ENCODE measurements at regions not wholly inside any gene's neighbourhood (a gene's known extent, or its start where the extent isn't known, plus 50 kb on each side); places are given as distances from the start of the nearest gene placed in this dataset.

DNA sequence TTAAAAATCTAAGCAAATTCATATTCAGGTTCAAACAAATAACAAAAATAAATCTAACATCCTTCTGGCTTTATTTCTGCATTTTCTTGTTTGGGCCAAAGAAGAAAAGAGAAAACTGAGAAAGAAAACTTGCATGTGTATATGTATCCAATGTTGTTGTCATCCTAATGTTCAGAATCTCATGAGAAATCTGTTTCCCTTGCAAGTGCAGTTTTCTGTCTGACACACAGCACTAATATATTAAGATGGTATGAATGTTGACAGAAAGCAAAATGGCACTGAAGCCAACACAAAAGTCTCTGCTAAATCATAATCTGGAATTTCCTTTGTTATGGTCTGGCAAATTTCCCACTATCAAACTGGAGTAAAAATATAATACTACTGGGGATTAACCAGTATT is 235.9 kb downstream of the HGF start:
- Mint-ChIP-seq H3K4me1 (ENCODE audit: low read depth, unreplicated experiment) (no peaks in the 10 kb centered on the region), H3K9me3 (ENCODE audit: low read depth, unreplicated experiment) (no peaks in the 10 kb centered on the region), H3K27ac (ENCODE audit: unreplicated experiment) (no peak overlapping the region), H3K27me3 (ENCODE audit: unreplicated experiment) (no peaks in the 10 kb centered on the region), H3K36me3 (ENCODE audit: insufficient read depth, unreplicated experiment) (no peaks in the 10 kb centered on the region), H3K4me3 (ENCODE audit: low read depth, unreplicated experiment) (no peak overlapping the region)
- CTCF ChIA-PET = no interaction called here
- intact Hi-C loops (cut with micrococcal nuclease; ENCODE audit: unreplicated experiment) = no loop called here
- TF ChIP-seq, protein P1, sequence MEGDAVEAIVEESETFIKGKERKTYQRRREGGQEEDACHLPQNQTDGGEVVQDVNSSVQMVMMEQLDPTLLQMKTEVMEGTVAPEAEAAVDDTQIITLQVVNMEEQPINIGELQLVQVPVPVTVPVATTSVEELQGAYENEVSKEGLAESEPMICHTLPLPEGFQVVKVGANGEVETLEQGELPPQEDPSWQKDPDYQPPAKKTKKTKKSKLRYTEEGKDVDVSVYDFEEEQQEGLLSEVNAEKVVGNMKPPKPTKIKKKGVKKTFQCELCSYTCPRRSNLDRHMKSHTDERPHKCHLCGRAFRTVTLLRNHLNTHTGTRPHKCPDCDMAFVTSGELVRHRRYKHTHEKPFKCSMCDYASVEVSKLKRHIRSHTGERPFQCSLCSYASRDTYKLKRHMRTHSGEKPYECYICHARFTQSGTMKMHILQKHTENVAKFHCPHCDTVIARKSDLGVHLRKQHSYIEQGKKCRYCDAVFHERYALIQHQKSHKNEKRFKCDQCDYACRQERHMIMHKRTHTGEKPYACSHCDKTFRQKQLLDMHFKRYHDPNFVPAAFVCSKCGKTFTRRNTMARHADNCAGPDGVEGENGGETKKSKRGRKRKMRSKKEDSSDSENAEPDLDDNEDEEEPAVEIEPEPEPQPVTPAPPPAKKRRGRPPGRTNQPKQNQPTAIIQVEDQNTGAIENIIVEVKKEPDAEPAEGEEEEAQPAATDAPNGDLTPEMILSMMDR (IDR thresholded peaks at IDR 0.05; ENCODE audit: unreplicated experiment) = no peak
- no TSS peak for BruUV-seq (replicated peaks)
- DNase-seq = no peak

DNA sequence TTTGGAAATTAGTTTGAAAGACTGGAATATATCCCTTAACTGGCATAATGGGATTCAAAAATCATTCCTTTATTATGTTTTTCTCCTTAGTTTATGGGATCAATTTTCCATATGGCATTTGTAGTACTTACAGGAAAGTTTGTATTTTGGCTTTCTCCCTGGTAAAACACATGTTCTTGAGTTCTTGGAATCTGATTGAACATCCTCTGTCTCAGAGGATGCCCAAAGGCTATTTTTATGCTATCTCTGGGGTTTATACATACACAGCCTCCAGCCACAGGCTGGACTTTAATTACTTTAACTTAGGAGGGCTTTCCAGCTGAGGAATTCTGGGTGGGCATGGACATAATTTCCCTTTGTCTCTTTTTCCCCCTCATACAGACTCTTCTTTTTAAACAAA is 236.4 kb downstream of the HGF start:
- Mint-ChIP-seq H3K36me3 (ENCODE audit: insufficient read depth, unreplicated experiment) (no peaks in the 10 kb centered on the region), H3K9me3 (ENCODE audit: low read depth, unreplicated experiment) (no peaks in the 10 kb centered on the region), H3K4me3 (ENCODE audit: low read depth, unreplicated experiment) (no peak overlapping the region), H3K27me3 (ENCODE audit: unreplicated experiment) (no peaks in the 10 kb centered on the region), H3K4me1 (ENCODE audit: low read depth, unreplicated experiment) (no peaks in the 10 kb centered on the region), H3K27ac (ENCODE audit: unreplicated experiment) (no peak overlapping the region)
- no TSS peak for BruUV-seq (replicated peaks)
- no peak for DNase-seq
- CTCF ChIA-PET = no interaction called here
- intact Hi-C loops (cut with micrococcal nuclease; ENCODE audit: unreplicated experiment) = no loop called here
- TF ChIP-seq, protein P1 (IDR thresholded peaks at IDR 0.05; ENCODE audit: unreplicated experiment) = no peak

DNA sequence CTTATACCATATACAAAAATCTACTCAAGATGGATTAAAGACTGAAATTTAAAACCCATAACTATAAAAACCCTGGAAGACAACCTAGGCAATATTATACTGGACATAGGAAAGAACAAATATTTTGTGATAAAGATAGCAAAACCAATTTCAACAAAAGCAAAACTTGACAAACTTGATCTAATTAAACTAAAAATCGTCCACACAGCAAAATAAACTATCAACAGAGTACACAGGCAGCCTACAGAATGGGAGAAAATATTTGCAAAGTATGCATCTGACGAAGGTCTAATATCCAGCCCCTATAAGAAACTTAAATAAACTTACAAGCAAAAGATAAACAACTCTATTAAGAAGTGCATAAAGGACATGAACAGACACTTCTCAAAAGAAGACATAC is 240.1 kb downstream of the HGF start:
- no peaks in the 10 kb centered on the region for H3K27me3 Mint-ChIP-seq (ENCODE audit: unreplicated experiment)
- no peaks in the 10 kb centered on the region for H3K4me1 Mint-ChIP-seq (ENCODE audit: low read depth, unreplicated experiment)
- CTCF ChIA-PET = no interaction called here
- no peak overlapping the region for H3K27ac Mint-ChIP-seq (ENCODE audit: unreplicated experiment)
- H3K9me3 Mint-ChIP-seq (ENCODE audit: low read depth, unreplicated experiment) = no peaks in the 10 kb centered on the region
- DNase-seq = no peak
- BruUV-seq (replicated peaks) = no TSS peak
- H3K4me3 Mint-ChIP-seq (ENCODE audit: low read depth, unreplicated experiment) = no peak overlapping the region
- TF ChIP-seq, protein P1 (IDR thresholded peaks at IDR 0.05; ENCODE audit: unreplicated experiment) = no peak
- no peaks in the 10 kb centered on the region for H3K36me3 Mint-ChIP-seq (ENCODE audit: insufficient read depth, unreplicated experiment)
- intact Hi-C loops (cut with micrococcal nuclease; ENCODE audit: unreplicated experiment) = no loop called here

DNA sequence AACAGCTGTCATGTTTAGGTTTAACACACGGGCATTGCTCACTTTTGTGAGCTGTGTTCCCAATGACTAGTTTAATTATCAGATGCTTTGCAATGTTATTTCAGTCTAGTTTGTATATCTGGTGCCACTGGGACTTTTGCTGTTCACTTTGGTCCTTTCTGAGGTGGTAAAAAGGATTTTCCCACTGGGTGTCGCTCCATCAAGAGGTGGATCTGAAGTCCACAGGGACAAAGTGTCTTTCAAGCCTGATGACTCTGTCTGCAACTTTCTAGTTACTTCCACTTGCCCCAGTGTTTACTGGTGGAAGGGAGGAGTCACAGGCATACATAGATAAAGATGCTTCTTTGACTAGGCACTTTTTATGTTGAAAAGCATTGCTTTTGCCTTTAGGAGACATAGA is 242.2 kb downstream of the HGF start:
- H3K27ac Mint-ChIP-seq (ENCODE audit: unreplicated experiment) = no peak overlapping the region

More for the DNA sequence above, 242.2 kb downstream of the HGF start:
- no peaks in the 10 kb centered on the region for H3K9me3 Mint-ChIP-seq (ENCODE audit: low read depth, unreplicated experiment)
- TF ChIP-seq, protein P1 (IDR thresholded peaks at IDR 0.05; ENCODE audit: unreplicated experiment) = no peak
- CTCF ChIA-PET = no interaction called here
- H3K36me3 Mint-ChIP-seq (ENCODE audit: insufficient read depth, unreplicated experiment) = no peaks in the 10 kb centered on the region
- no peak overlapping the region for H3K4me3 Mint-ChIP-seq (ENCODE audit: low read depth, unreplicated experiment)
- H3K4me1 Mint-ChIP-seq (ENCODE audit: low read depth, unreplicated experiment) = no peaks in the 10 kb centered on the region
- intact Hi-C loops (cut with micrococcal nuclease; ENCODE audit: unreplicated experiment) = no loop called here
- no peak for DNase-seq
- no peaks in the 10 kb centered on the region for H3K27me3 Mint-ChIP-seq (ENCODE audit: unreplicated experiment)
- no TSS peak for BruUV-seq (replicated peaks)

Data from Calu3 (cell line).